H1 (cell line): ENCODE measurements at regions not wholly inside any gene's neighbourhood (a gene's known extent, or its start where the extent isn't known, plus 50 kb on each side); places are given as distances from the start of the nearest gene placed in this dataset.

ENCODE experiments used
- EP300 ChIP-seq, 2 experiments: IDR thresholded peaks; 1 replicate in 1 of 2; 2 replicates in 1 of 2; pipeline ENCODE4 v1.6.1; 2011 to 2012; ENCODE audit warnings: low read depth in 2 of 2, low read length in 2 of 2, mild to moderate bottlenecking in 2 of 2, borderline replicate concordance in 1 of 2, inconsistent platforms in 1 of 2, moderate library complexity in 1 of 2

GRCh38 chr14:86462193-86462753 is 932.3 kb downstream of the FLRT2 start (continued):
- TF ChIP-seq EP300 (IDR thresholded peaks at IDR 0.05; ENCODE audit: borderline replicate concordance in 1 of 2, low read depth in 2 of 2, low read length in 2 of 2), result no peak
